ENCODE measurements at regions not wholly inside any gene's neighbourhood (a gene's known extent, or its start where the extent isn't known, plus 50 kb on each side); places are given as distances from the start of the nearest gene placed in this dataset.
"Not testable (repeated sequence)": the region's sequence is repeated elsewhere in the genome, so short reads cannot be mapped to it uniquely, and the experiment has no call there.

- TF ChIP-seq CTCF (IDR thresholded peaks at IDR 0.05; ENCODE audit: low read length, missing control alignments): no peak
- no peak for DNase-seq (ENCODE audit: low read depth)
- H3K4me3 ChIP-seq (replicated peaks; ENCODE audit: low read depth, low read length): no peak overlapping the region
These were observed 161.8 kb downstream of the IGLL1 start for GRCh38 chr22:23418159-23418788.

- H3K4me3 ChIP-seq (replicated peaks; ENCODE audit: low read depth, low read length); DNase-seq (ENCODE audit: low read depth): not testable (repeated sequence)
These were observed 162.8 kb downstream of the IGLL1 start for GRCh38 chr22:23417327-23417726.

GRCh38 chr22:23416169-23416690 is 163.9 kb downstream of the IGLL1 start:
- H3K4me3 ChIP-seq (replicated peaks; ENCODE audit: low read depth, low read length); DNase-seq (ENCODE audit: low read depth): not testable (repeated sequence)

- H3K4me3 ChIP-seq (replicated peaks; ENCODE audit: low read depth, low read length): no peak overlapping the region
- TF ChIP-seq CTCF (IDR thresholded peaks at IDR 0.05; ENCODE audit: low read length, missing control alignments): no peak
- DNase-seq (ENCODE audit: low read depth): no peak
These were observed 164.6 kb downstream of the IGLL1 start for GRCh38 chr22:23415490-23415851.

GRCh38 chr22:23414727-23415489 is 165.2 kb downstream of the IGLL1 start:
- H3K4me3 ChIP-seq (replicated peaks; ENCODE audit: low read depth, low read length): no peak overlapping the region
- DNase-seq (ENCODE audit: low read depth): no peak
- TF ChIP-seq CTCF (IDR thresholded peaks at IDR 0.05; ENCODE audit: low read length, missing control alignments): no peak

GRCh38 chr22:23411739-23412138 is 168.4 kb downstream of the IGLL1 start:
- no peak for DNase-seq (ENCODE audit: low read depth)
- no peak for TF ChIP-seq CTCF (IDR thresholded peaks at IDR 0.05; ENCODE audit: low read length, missing control alignments)
- no peak overlapping the region for H3K4me3 ChIP-seq (replicated peaks; ENCODE audit: low read depth, low read length)

GRCh38 chr22:23410411-23410810 is 169.7 kb downstream of the IGLL1 start:
- DNase-seq (ENCODE audit: low read depth): no peak
- TF ChIP-seq CTCF (IDR thresholded peaks at IDR 0.05; ENCODE audit: low read length, missing control alignments): no peak

GRCh38 chr22:23409976-23410375 is 170.1 kb downstream of the IGLL1 start:
- TF ChIP-seq CTCF (IDR thresholded peaks at IDR 0.05; ENCODE audit: low read length, missing control alignments): no peak
- no peak overlapping the region for H3K4me3 ChIP-seq (replicated peaks; ENCODE audit: low read depth, low read length)
- DNase-seq (ENCODE audit: low read depth): no peak

More at GRCh38 chr22:23410411-23410810, 169.7 kb downstream of the IGLL1 start:
- H3K4me3 ChIP-seq (replicated peaks; ENCODE audit: low read depth, low read length): no peak overlapping the region
